ENCODE measurements at regions not wholly inside any gene's neighbourhood (a gene's known extent, or its start where the extent isn't known, plus 50 kb on each side); places are given as distances from the start of the nearest gene placed in this dataset.
"Not testable (repeated sequence)": the region's sequence is repeated elsewhere in the genome, so short reads cannot be mapped to it uniquely, and the experiment has no call there.

- no peak for DNase-seq (ENCODE audit: low spot score)
- Histone ChIP-seq H3K27me3 (replicated peaks; ENCODE audit: insufficient read depth) (no peaks in the 10 kb centered on the region), H3K9me3 (no peaks in the 10 kb centered on the region), H3K36me3 (no peaks in the 10 kb centered on the region), H3K27ac (no peak overlapping the region), H3K4me1 (ENCODE audit: control insufficient read depth in 1 of 2, low read depth in 2 of 2) (no peaks in the 10 kb centered on the region), H3K4me3 (no peak overlapping the region)
- TF ChIP-seq, protein P1, sequence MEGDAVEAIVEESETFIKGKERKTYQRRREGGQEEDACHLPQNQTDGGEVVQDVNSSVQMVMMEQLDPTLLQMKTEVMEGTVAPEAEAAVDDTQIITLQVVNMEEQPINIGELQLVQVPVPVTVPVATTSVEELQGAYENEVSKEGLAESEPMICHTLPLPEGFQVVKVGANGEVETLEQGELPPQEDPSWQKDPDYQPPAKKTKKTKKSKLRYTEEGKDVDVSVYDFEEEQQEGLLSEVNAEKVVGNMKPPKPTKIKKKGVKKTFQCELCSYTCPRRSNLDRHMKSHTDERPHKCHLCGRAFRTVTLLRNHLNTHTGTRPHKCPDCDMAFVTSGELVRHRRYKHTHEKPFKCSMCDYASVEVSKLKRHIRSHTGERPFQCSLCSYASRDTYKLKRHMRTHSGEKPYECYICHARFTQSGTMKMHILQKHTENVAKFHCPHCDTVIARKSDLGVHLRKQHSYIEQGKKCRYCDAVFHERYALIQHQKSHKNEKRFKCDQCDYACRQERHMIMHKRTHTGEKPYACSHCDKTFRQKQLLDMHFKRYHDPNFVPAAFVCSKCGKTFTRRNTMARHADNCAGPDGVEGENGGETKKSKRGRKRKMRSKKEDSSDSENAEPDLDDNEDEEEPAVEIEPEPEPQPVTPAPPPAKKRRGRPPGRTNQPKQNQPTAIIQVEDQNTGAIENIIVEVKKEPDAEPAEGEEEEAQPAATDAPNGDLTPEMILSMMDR (IDR thresholded peaks at IDR 0.05) = no peak
- no peak for ATAC-seq (ENCODE audit: insufficient number of reproducible peaks, low FRiP score, low read depth)
Observed at GRCh38 chr2:52608030-52608429, 1159.6 kb upstream of the CHAC2 start.

DNA sequence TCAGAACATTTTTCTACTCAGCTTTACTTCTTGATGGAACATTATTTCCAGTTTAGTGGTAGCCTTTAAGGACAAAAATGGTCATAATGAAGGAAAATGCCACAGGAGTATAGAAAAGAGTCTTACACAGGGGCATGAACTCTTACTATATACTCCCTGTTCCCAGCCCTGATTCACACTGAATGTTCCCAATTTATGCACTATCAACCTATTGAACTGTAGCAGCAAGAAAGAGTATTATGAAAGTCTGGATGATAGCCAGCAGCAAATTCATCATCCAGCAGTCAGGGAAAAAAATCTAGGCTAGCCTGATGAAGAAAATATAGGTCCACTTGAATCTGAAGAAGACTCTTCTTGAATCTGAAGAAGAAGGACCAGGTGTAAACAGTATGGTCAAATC is 1170.3 kb upstream of the CHAC2 start:
- Histone ChIP-seq H3K9me3 (no peaks in the 10 kb centered on the region), H3K27ac (no peak overlapping the region), H3K27me3 (replicated peaks; ENCODE audit: insufficient read depth) (no peaks in the 10 kb centered on the region), H3K4me1 (ENCODE audit: control insufficient read depth in 1 of 2, low read depth in 2 of 2) (no peaks in the 10 kb centered on the region), H3K36me3 (no peaks in the 10 kb centered on the region), H3K4me3 (no peak overlapping the region)
- ATAC-seq (ENCODE audit: insufficient number of reproducible peaks, low FRiP score, low read depth) (no peak), DNase-seq (ENCODE audit: low spot score) (no peak)
- TF ChIP-seq, protein P1 (IDR thresholded peaks at IDR 0.05) = no peak

GRCh38 chr2:52594026-52594425 is 1173.6 kb upstream of the CHAC2 start:
- Histone ChIP-seq H3K27ac (no peak overlapping the region), H3K9me3 (peaks cover 3% of the 10 kb centered on the region), H3K4me3 (no peak overlapping the region), H3K36me3 (no peaks in the 10 kb centered on the region), H3K4me1 (ENCODE audit: control insufficient read depth in 1 of 2, low read depth in 2 of 2) (no peaks in the 10 kb centered on the region), H3K27me3 (replicated peaks; ENCODE audit: insufficient read depth) (no peaks in the 10 kb centered on the region)
- ATAC-seq (ENCODE audit: insufficient number of reproducible peaks, low FRiP score, low read depth) = no peak
- no peak for DNase-seq (ENCODE audit: low spot score)
- TF ChIP-seq, protein P1 (IDR thresholded peaks at IDR 0.05) = no peak

GRCh38 chr2:52584071-52584470 is 1183.5 kb upstream of the CHAC2 start:
- H3K27ac ChIP-seq; H3K9me3 ChIP-seq; H3K36me3 ChIP-seq; DNase-seq (ENCODE audit: low spot score); H3K27me3 ChIP-seq (replicated peaks; ENCODE audit: insufficient read depth); H3K4me3 ChIP-seq; H3K4me1 ChIP-seq (ENCODE audit: control insufficient read depth in 1 of 2, low read depth in 2 of 2); ATAC-seq (ENCODE audit: insufficient number of reproducible peaks, low FRiP score, low read depth): not testable (repeated sequence)

GRCh38 chr2:52572469-52572894 is 1195.1 kb upstream of the CHAC2 start:
- DNase-seq (ENCODE audit: low spot score) (no peak), ATAC-seq (ENCODE audit: insufficient number of reproducible peaks, low FRiP score, low read depth) (no peak)
- H3K36me3 ChIP-seq = no peaks in the 10 kb centered on the region
- no peaks in the 10 kb centered on the region for H3K4me1 ChIP-seq (ENCODE audit: control insufficient read depth in 1 of 2, low read depth in 2 of 2)
- TF ChIP-seq, protein P1 (IDR thresholded peaks at IDR 0.05) = no peak
- H3K4me3 ChIP-seq = no peak overlapping the region
- H3K27ac ChIP-seq = no peak overlapping the region
- H3K27me3 ChIP-seq (replicated peaks; ENCODE audit: insufficient read depth) = no peaks in the 10 kb centered on the region
- no peaks in the 10 kb centered on the region for H3K9me3 ChIP-seq

Measured in thoracic aorta (tissue), 2 donors.